ENCODE measurements at regions not wholly inside any gene's neighbourhood (a gene's known extent, or its start where the extent isn't known, plus 50 kb on each side); places are given as distances from the start of the nearest gene placed in this dataset.

- CTCF ChIA-PET, result no interaction called here
- H3K9me3 Mint-ChIP-seq, result no peaks in the 10 kb centered on the region
- no peak overlapping the region for H3K27ac Mint-ChIP-seq
- no peak overlapping the region for H3K4me3 Mint-ChIP-seq
- peaks cover 12% of the 10 kb centered on the region for H3K27me3 Mint-ChIP-seq (ENCODE audit: low read depth)
- POLR2A ChIA-PET, result no interaction called here
- ATAC-seq, result no peak
- DNase-seq (ENCODE audit: low spot score), result no peak
- TF ChIP-seq ZNF425 (CRISPR knock-in tag; conservative IDR thresholded peaks at IDR 0.05), result no peak
- no peak for TF ChIP-seq FOXP4 (CRISPR knock-in tag; IDR thresholded peaks at IDR 0.05)
- no peak for TF ChIP-seq ZNF232 (CRISPR knock-in tag; IDR thresholded peaks at IDR 0.05)
- TF ChIP-seq RELA (CRISPR knock-in tag; IDR thresholded peaks at IDR 0.05; ENCODE audit: borderline replicate concordance), result no peak
- no peak for TF ChIP-seq KAT7 (CRISPR knock-in tag; IDR thresholded peaks at IDR 0.05; ENCODE audit: borderline replicate concordance)
- no peak for TF ChIP-seq OVOL2 (CRISPR knock-in tag; IDR thresholded peaks at IDR 0.05; ENCODE audit: borderline replicate concordance)
- TF ChIP-seq ERG (CRISPR knock-in tag; IDR thresholded peaks at IDR 0.05), result no peak
- no peak for TF ChIP-seq ZNF317 (CRISPR knock-in tag; IDR thresholded peaks at IDR 0.05; ENCODE audit: borderline replicate concordance, low read depth)
- no peak for TF ChIP-seq ATF1 (CRISPR knock-in tag; IDR thresholded peaks at IDR 0.05)
- no peak for TF ChIP-seq AFF4 (CRISPR knock-in tag; IDR thresholded peaks at IDR 0.05; ENCODE audit: borderline replicate concordance)
- TF ChIP-seq PREB (CRISPR knock-in tag; IDR thresholded peaks at IDR 0.05; ENCODE audit: borderline replicate concordance), result no peak
- no peak for TF ChIP-seq E2F1 (CRISPR knock-in tag; IDR thresholded peaks at IDR 0.05)
- TF ChIP-seq NR3C1 (CRISPR knock-in tag; conservative IDR thresholded peaks at IDR 0.05; ENCODE audit: low read depth), result no peak
- no peak for TF ChIP-seq CBFB (CRISPR knock-in tag; IDR thresholded peaks at IDR 0.05; ENCODE audit: low read depth)
- TF ChIP-seq MLX (CRISPR knock-in tag; IDR thresholded peaks at IDR 0.05), result no peak
- peaks cover 29% of the 10 kb centered on the region for H3K4me1 Mint-ChIP-seq
- H3K36me3 Mint-ChIP-seq, result no peaks in the 10 kb centered on the region
These were observed 433.7 kb downstream of the ZNF521 start for GRCh38 chr18:24918257-24918656.

Measured in WTC11 (cell line).